ENCODE measurements at regions not wholly inside any gene's neighbourhood (a gene's known extent, or its start where the extent isn't known, plus 50 kb on each side); places are given as distances from the start of the nearest gene placed in this dataset.

DNA sequence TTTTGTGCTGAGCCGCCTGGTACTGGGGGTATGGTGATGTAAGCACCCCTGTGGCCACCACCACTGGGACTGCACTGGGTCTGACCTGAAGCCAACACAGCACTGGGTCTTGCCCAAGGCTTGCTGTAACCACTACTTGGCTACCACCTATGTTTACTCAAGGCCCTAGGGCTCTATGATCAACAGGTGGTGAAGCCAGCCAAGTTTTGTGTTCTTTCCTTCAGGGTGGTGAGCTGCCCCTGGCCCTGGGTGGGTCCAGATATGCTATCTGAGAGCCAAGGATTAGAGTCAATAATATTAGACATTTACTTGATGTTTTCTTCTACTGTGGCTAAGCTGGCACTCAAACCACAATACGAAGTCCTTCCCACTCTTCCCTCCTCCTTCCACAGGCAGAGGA, 55.1 kb upstream of the PAGE4 start:
- no peak overlapping the region for H3K4me3 Mint-ChIP-seq
- H3K4me1 Mint-ChIP-seq (ENCODE audit: low read depth in 2 of 2), result no peaks in the 10 kb centered on the region
- DNase-seq (ENCODE audit: low spot score) (no peak), ATAC-seq (no peak)
- no peaks in the 10 kb centered on the region for H3K9me3 Mint-ChIP-seq
- no peak overlapping the region for H3K27ac Mint-ChIP-seq
- no peaks in the 10 kb centered on the region for H3K36me3 Mint-ChIP-seq
- H3K27me3 Mint-ChIP-seq, result peaks cover 44 to 45% of the 10 kb centered on the region in 2 donors

DNA sequence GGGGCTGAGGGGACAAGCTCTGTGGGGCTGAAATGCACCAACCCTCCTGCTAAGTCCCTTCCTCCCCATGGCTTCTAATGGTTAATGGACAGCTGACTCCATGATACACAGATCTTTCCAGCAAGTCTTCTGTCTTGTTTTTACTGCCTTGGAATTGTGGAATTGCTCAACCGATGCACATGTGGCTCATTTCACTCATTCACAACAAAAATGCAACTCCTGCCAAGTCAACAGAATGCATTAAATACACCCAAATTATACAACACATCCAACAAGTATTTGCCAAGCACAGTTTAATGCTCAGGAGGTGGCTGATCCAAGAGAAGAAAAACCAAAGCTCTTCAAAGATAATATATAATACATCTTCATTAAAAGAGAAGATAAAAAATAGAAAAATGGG, 61.9 kb upstream of the PAGE4 start:
- Mint-ChIP-seq H3K9me3 (no peaks in the 10 kb centered on the region), H3K27me3 (peaks cover 32 to 33% of the 10 kb centered on the region in 2 donors), H3K4me3 (no peak overlapping the region), H3K4me1 (ENCODE audit: low read depth in 2 of 2) (peaks cover 0 to 3% of the 10 kb centered on the region in 2 donors), H3K36me3 (no peaks in the 10 kb centered on the region), H3K27ac (no peak overlapping the region)
- DNase-seq (ENCODE audit: low spot score) (no peak), ATAC-seq (no peak)

DNA sequence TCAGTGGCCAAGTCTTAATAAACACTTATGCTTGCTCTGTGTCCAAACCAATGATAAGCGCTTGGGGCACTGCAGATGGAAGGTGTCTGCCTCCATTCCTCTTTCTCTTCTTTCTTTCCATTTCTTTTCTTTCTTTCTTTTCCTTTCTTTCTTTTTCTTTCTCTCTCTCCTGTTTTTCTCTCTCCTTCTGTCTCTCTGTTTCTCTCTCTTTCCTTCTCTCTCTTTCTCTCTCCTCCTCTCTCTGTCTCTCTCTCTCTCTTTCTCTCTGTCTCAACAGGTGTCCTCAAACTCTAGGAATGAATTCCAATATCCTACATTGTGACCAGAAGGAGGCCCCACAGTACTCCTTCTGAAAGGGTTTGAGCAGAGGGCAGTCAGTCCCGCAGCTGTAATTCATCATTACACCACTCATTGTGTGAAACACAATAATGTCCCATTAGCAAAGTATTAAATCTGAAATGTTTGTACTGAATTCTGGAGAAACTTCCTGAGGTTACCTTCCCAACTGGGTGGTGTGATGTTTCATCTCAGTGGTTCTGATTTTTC, 66.5 kb upstream of the PAGE1 start:
- peaks cover 0 to 6% of the 10 kb centered on the region in 2 donors for H3K4me1 Mint-ChIP-seq (ENCODE audit: low read depth in 2 of 2)
- DNase-seq (ENCODE audit: low spot score) (no peak), ATAC-seq (no peak)
- no peaks in the 10 kb centered on the region for H3K36me3 Mint-ChIP-seq
- H3K27ac Mint-ChIP-seq, result no peak overlapping the region
- no peak overlapping the region for H3K4me3 Mint-ChIP-seq
- H3K27me3 Mint-ChIP-seq, result peaks cover 15 to 28% of the 10 kb centered on the region in 2 donors
- no peaks in the 10 kb centered on the region for H3K9me3 Mint-ChIP-seq

DNA sequence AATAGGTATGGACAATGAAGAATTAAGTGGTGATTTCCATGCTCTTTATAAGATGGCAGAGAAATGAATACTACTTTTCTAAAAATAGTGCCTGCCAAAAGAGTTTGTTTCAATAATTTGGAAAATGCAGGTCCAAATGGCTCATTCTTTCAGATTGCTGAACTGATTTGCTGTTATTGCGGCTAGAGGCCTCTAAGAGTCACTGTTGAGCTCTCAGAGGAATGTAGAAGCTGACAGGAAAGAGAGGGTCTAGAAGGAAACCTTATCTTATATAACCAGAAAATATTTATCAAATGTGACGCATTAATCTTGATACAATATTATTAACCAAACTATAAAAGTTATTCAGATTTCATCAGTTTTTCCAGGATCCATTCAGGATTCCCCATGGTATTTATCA, 65.7 kb upstream of the PAGE1 start:
- H3K4me3 Mint-ChIP-seq, result no peak overlapping the region
- ATAC-seq (no peak), DNase-seq (ENCODE audit: low spot score) (no peak)

DNA sequence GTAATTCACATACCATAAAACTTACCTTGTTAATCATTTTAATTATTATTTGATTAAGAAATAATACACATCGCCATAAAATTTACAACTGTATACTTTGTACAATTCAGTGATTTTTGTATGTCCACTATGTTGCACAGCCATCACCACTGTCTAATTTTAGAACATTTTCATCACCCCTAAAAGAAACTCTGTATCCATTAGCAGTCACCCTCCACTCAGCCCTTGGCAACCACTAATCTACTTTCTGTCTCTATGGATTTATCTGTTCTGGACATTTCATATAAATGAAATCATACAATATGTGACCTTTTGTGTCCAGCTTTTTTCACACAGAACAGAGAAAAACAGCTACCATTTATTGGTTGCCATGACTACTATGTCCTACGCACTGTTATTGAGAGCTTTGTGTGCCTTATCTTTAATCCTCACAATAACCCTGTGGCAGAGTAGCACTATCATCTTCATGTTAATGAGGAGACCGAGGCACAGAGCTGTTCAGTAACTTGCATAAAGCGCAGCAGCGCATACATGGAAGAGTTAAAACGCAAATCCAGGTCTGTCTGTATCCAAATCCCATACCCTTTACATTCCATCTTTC, 64.6 kb upstream of the PAGE1 start:
- Mint-ChIP-seq H3K9me3 (no peaks in the 10 kb centered on the region), H3K4me3 (no peak overlapping the region), H3K27ac (no peak overlapping the region), H3K4me1 (ENCODE audit: low read depth in 2 of 2) (peaks cover 0 to 6% of the 10 kb centered on the region in 2 donors), H3K36me3 (no peaks in the 10 kb centered on the region), H3K27me3 (peaks cover 28 to 36% of the 10 kb centered on the region in 2 donors)
- no peak for DNase-seq (ENCODE audit: low spot score)
- no peak for ATAC-seq

More for the DNA sequence above, 65.7 kb upstream of the PAGE1 start:
- Mint-ChIP-seq H3K27me3 (peaks cover 17 to 30% of the 10 kb centered on the region in 2 donors), H3K4me1 (ENCODE audit: low read depth in 2 of 2) (peaks cover 0 to 6% of the 10 kb centered on the region in 2 donors), H3K9me3 (no peaks in the 10 kb centered on the region), H3K36me3 (no peaks in the 10 kb centered on the region), H3K27ac (no peak overlapping the region)

DNA sequence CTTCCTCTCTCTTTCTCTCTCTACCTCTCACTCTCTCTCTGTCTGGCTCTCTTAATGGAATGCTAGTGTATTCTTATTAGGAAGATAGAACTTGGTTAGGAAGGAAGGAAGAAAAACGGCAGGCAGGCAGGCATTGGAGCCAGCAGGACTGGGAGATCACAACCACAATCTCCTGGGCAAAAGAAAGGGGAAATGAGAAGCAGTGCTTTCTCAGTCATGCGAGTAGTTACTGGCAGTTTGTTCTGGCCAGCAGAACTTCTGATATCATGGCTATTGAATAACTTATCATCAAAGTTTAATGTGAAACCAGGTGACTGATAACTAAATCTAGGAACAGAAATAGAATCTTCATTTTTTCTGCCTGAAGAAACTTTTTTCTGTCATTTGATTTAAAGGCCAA, 60.9 kb upstream of the PAGE1 start:
- ATAC-seq, result no peak
- Mint-ChIP-seq H3K27me3 (peaks cover 22 to 28% of the 10 kb centered on the region in 2 donors), H3K36me3 (no peaks in the 10 kb centered on the region), H3K4me1 (ENCODE audit: low read depth in 2 of 2) (no peaks in the 10 kb centered on the region), H3K27ac (no peak overlapping the region), H3K9me3 (no peaks in the 10 kb centered on the region), H3K4me3 (no peak overlapping the region)
- DNase-seq (ENCODE audit: low spot score), result no peak

DNA sequence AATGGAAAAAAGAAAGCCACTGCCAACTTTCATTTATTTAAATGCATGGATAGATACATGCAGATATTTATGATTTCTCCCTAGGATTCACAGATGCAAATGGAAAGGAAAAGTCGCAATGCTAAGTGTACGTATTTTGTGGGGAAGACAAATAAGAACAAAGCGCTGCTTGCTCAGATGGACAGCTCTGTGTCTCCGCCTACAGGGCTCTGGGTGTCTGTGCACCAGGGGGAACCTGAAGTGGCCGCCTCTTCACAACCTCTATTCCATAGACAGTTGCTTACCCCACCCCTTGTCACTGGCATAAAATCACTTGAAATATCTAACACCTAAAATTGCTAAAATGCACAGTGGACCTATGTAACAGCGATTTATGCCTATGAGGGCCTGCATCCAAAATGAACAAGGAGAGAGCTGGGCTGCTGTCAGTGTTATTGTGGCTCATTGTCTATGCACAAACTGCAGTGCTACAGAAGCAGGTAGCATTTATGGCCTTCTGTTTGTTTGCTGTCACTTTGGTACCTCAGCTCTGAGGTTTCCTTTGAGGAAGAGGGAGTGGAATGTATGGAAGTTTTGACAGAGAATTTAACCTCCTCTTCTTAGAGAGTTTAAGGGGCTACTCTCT, 58.6 kb upstream of the PAGE1 start:
- no peaks in the 10 kb centered on the region for H3K9me3 Mint-ChIP-seq
- H3K36me3 Mint-ChIP-seq, result no peaks in the 10 kb centered on the region

DNA sequence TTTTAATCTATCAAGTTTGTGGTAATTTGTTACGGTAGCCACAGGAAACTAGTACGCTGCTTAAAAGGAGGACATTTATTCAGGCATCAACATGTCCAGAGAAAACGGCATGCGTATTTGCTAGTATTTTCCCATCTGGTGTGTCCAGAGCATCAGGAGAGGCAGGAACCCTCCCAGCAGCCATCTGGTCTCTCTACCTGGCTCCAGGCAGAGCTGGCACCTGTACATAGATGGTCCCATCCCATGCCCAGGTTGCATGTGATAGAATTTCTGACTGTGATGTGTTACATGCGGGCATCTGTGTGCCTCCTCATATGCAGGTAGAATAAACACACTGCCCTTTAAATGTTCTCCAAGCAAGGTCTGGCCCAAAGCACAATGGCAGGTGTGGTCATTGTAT, 57.9 kb upstream of the PAGE1 start:
- DNase-seq (ENCODE audit: low spot score) (no peak), ATAC-seq (no peak)
- H3K27ac Mint-ChIP-seq, result no peak overlapping the region
- H3K4me1 Mint-ChIP-seq (ENCODE audit: low read depth in 2 of 2), result no peaks in the 10 kb centered on the region
- H3K9me3 Mint-ChIP-seq, result no peaks in the 10 kb centered on the region
- H3K36me3 Mint-ChIP-seq, result no peaks in the 10 kb centered on the region
- no peak overlapping the region for H3K4me3 Mint-ChIP-seq
- peaks cover 39 to 41% of the 10 kb centered on the region in 2 donors for H3K27me3 Mint-ChIP-seq

More for the DNA sequence above, 58.6 kb upstream of the PAGE1 start:
- ATAC-seq (no peak), DNase-seq (ENCODE audit: low spot score) (no peak)
- no peaks in the 10 kb centered on the region for H3K4me1 Mint-ChIP-seq (ENCODE audit: low read depth in 2 of 2)
- no peak overlapping the region for H3K4me3 Mint-ChIP-seq
- H3K27me3 Mint-ChIP-seq, result peaks cover 34 to 38% of the 10 kb centered on the region in 2 donors
- no peak overlapping the region for H3K27ac Mint-ChIP-seq

DNA sequence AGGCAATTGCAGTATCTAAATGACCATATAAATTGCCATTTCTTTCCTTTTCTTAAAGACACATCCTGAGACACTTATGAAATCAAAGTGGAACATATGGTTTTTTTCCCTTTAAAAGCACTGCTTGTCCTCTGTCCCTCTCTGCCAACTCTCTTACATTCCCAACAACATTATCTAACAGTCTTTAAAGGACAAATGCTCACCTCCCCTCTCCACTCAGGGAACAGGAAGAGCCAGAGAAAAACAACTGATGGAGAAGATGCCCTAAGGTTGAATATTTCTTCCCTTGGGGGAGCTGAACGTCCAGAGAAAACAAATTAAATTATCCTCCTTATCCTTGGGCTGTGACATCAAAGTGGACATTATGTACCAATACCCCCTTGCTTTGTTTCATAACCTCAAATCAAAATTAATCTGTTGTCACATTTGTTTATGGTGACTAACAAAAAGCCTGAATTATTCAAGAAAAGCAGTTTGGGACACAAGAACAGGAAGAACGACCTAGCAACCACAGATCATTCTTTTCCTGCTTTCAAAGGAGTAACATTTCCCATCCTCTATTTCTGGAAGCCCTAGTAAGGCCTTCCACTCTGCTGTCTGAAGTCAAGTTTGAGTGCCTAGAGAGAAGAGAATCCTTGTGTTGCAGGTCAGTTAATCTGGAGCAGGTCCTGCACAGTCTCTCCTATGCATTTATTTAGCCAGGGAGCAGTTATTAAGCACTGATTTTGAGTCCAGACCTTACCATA, 52.6 kb upstream of the PAGE1 start:
- ATAC-seq, result no peak
- Mint-ChIP-seq H3K27me3 (peaks cover 44 to 56% of the 10 kb centered on the region in 2 donors), H3K4me3 (no peak overlapping the region), H3K9me3 (no peaks in the 10 kb centered on the region), H3K27ac (no peak overlapping the region), H3K4me1 (ENCODE audit: low read depth in 2 of 2) (no peaks in the 10 kb centered on the region), H3K36me3 (no peaks in the 10 kb centered on the region)
- DNase-seq (ENCODE audit: low spot score), result no peak

DNA sequence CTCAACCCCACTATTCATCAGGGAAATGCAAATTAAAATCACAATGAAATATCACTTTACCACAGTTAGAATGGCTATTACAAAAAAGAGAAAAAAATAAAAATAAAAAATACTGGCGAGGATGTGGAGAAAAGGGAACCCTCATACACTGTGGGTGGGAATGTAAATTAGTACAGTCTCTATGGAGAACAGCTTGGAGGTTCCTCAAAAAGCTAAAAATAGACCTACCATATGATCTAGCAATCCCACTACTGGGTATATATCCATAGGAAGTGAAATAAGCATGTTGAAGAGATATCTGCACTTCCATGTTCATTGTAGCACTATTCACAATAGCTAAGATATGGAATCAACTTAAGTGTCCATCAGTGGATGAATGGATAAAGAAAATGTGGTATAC, 50.5 kb upstream of the PAGE1 start:
- no peak overlapping the region for H3K27ac Mint-ChIP-seq
- no peak for DNase-seq (ENCODE audit: low spot score)
- no peaks in the 10 kb centered on the region for H3K9me3 Mint-ChIP-seq
- H3K4me3 Mint-ChIP-seq, result no peak overlapping the region
- peaks cover 44 to 51% of the 10 kb centered on the region in 2 donors for H3K27me3 Mint-ChIP-seq
- no peaks in the 10 kb centered on the region for H3K4me1 Mint-ChIP-seq (ENCODE audit: low read depth in 2 of 2)
- ATAC-seq, result no peak
- H3K36me3 Mint-ChIP-seq, result no peaks in the 10 kb centered on the region
